ENCODE measurements at regions not wholly inside any gene's neighbourhood (a gene's known extent, or its start where the extent isn't known, plus 50 kb on each side); places are given as distances from the start of the nearest gene placed in this dataset.

- POLR2A ChIA-PET (ENCODE audit: unreplicated experiment) = no interaction called here
- DNase-seq = no peak
- no peaks in the 10 kb centered on the region for H3K9me3 ChIP-seq (ENCODE audit: insufficient read depth, low read depth)
- no peak overlapping the region for H3K4me2 ChIP-seq
- BruUV-seq (replicated peaks) = no TSS peak
- TF ChIP-seq CTCF (conservative IDR thresholded peaks at IDR 0.05) (no peak), EZH2 (IDR thresholded peaks at IDR 0.05; ENCODE audit: low read depth) (no peak)
- H3K4me3 ChIP-seq = no peak overlapping the region
- no peaks in the 10 kb centered on the region for H4K20me1 ChIP-seq (ENCODE audit: insufficient read depth)
- intact Hi-C loops (cut with micrococcal nuclease; ENCODE audit: unreplicated experiment) = no loop called here
- H3F3A ChIP-seq (ENCODE audit: insufficient read depth, low read depth) = peaks cover 5% of the 10 kb centered on the region; the same call in 1 of the 2 replicates
- H3K4me1 ChIP-seq (replicated peaks; ENCODE audit: insufficient read depth) = peaks cover 13% of the 10 kb centered on the region
- no peaks in the 10 kb centered on the region for H3K79me2 ChIP-seq (ENCODE audit: low read depth)
- H3K9me2 ChIP-seq (ENCODE audit: insufficient read depth) = no peaks in the 10 kb centered on the region
- no peak overlapping the region for H3K27ac ChIP-seq
- H3K36me3 ChIP-seq (ENCODE audit: low read depth) = no peaks in the 10 kb centered on the region
- no peaks in the 10 kb centered on the region for H3K27me3 ChIP-seq (ENCODE audit: insufficient read depth, low read depth)
- H2AFZ ChIP-seq = no peak overlapping the region
- CTCF ChIA-PET = no interaction called here
Observed at GRCh38 chr3:128555841-128556240, 62.8 kb upstream of the GATA2 start.

GRCh38 chr3:128555098-128555825 lies 62.3 kb upstream of the GATA2 start:
- no TSS peak for BruUV-seq (replicated peaks)
- Histone ChIP-seq H3K4me2 (no peak overlapping the region), H3K27me3 (ENCODE audit: insufficient read depth, low read depth) (no peaks in the 10 kb centered on the region), H3K79me2 (ENCODE audit: low read depth) (no peaks in the 10 kb centered on the region), H3K27ac (no peak overlapping the region), H3F3A (ENCODE audit: insufficient read depth, low read depth) (peaks cover 5% of the 10 kb centered on the region; the same call in 1 of the 2 replicates), H3K4me1 (replicated peaks; ENCODE audit: insufficient read depth) (peaks cover 13% of the 10 kb centered on the region), H3K36me3 (ENCODE audit: low read depth) (no peaks in the 10 kb centered on the region), H2AFZ (no peak overlapping the region), H3K9me2 (ENCODE audit: insufficient read depth) (no peaks in the 10 kb centered on the region), H3K9me3 (ENCODE audit: insufficient read depth, low read depth) (no peaks in the 10 kb centered on the region), H4K20me1 (ENCODE audit: insufficient read depth) (no peaks in the 10 kb centered on the region), H3K4me3 (no peak overlapping the region)
- intact Hi-C loops (cut with micrococcal nuclease; ENCODE audit: unreplicated experiment) = no loop called here
- ChIA-PET POLR2A (ENCODE audit: unreplicated experiment) (no interaction called here), CTCF (no interaction called here)
- TF ChIP-seq EZH2 (IDR thresholded peaks at IDR 0.05; ENCODE audit: low read depth) (no peak), CTCF (conservative IDR thresholded peaks at IDR 0.05) (no peak)
- no peak for DNase-seq

- H3K4me2 ChIP-seq = no peak overlapping the region
- no peak overlapping the region for H3K4me3 ChIP-seq
- no peaks in the 10 kb centered on the region for H3K79me2 ChIP-seq (ENCODE audit: low read depth)
- H3K27ac ChIP-seq = no peak overlapping the region
- peaks cover 5% of the 10 kb centered on the region; the same call in 1 of the 2 replicates for H3F3A ChIP-seq (ENCODE audit: insufficient read depth, low read depth)
- no peak overlapping the region for H2AFZ ChIP-seq
- no peaks in the 10 kb centered on the region for H3K9me2 ChIP-seq (ENCODE audit: insufficient read depth)
- POLR2A ChIA-PET (ENCODE audit: unreplicated experiment) = interaction anchor here (0.5 kb wide), 1 partner anchor 51 kb away, joined by 5 read pairs; no protein-coding TSS in a partner anchor
- no peaks in the 10 kb centered on the region for H3K27me3 ChIP-seq (ENCODE audit: insufficient read depth, low read depth)
- TF ChIP-seq EZH2 (IDR thresholded peaks at IDR 0.05; ENCODE audit: low read depth) = no peak
- no peak for TF ChIP-seq CTCF (conservative IDR thresholded peaks at IDR 0.05)
- H3K4me1 ChIP-seq (replicated peaks; ENCODE audit: insufficient read depth) = peaks cover 7% of the 10 kb centered on the region
- H3K9me3 ChIP-seq (ENCODE audit: insufficient read depth, low read depth) = no peaks in the 10 kb centered on the region
- CTCF ChIA-PET = interaction anchor here (1.3 kb wide), 1 partner anchor 30 kb away, joined by 8 read pairs; no protein-coding TSS in a partner anchor
- no TSS peak for BruUV-seq (replicated peaks)
- intact Hi-C loops (cut with micrococcal nuclease; ENCODE audit: unreplicated experiment) = no loop called here
- DNase-seq = no peak
- no peaks in the 10 kb centered on the region for H4K20me1 ChIP-seq (ENCODE audit: insufficient read depth)
- no peaks in the 10 kb centered on the region for H3K36me3 ChIP-seq (ENCODE audit: low read depth)
Observed at GRCh38 chr3:128554465-128555097, 61.6 kb upstream of the GATA2 start.

Measured in PC-9 (cell line).